Lower leg skin (tissue), 4 donors: ENCODE measurements at regions not wholly inside any gene's neighbourhood (a gene's known extent, or its start where the extent isn't known, plus 50 kb on each side); places are given as distances from the start of the nearest gene placed in this dataset.

ENCODE experiments used
- DNase-seq, 2 donors: peaks; one replicate each; pipeline ENCODE4 v3.0.0-alpha.2; 2019; ENCODE audit warnings: low spot score in 2 of 2
- H3K4me3 ChIP-seq: fragments of 200-600 bp; sonication (generic); 2 replicates; pipeline ENCODE4 v1.5.1; 2017; ENCODE audit warnings: mild to moderate bottlenecking, low read depth; ENCODE audit not compliant: poor library complexity, severe bottlenecking
- CTCF ChIP-seq, 3 donors: fragments of 450-650 bp; IDR thresholded peaks; one replicate each; pipeline ENCODE4 v1.5.1; 2016; ENCODE audit warnings: antibody characterized with exemption in 3 of 3, mild to moderate bottlenecking in 3 of 3, moderate library complexity in 2 of 3
- POLR2A ChIP-seq, 2 donors: fragments of 450-650 bp; IDR thresholded peaks; one replicate each; pipeline ENCODE4 v1.6.1; 2016 to 2017; ENCODE audit warnings: antibody characterized with exemption in 2 of 2, mild to moderate bottlenecking in 1 of 2, moderate library complexity in 1 of 2
- WGBS, 2 donors: methylation state at CpG; one replicate each; pipeline ENCODE4 v1.1.5; 2018; 5-methylcytosine and 5-hydroxymethylcytosine counted together
- intact Hi-C: fragments of 100-400 bp; cut with DNase I; formaldehyde crosslinking; loops from one replicate; pipeline ENCODE4 v1.15.0; 2023; ENCODE audit warnings: low total_unique reads

- intact Hi-C loops = no loop called here
- 77 to 90% methylated on average over 4 of the region's 4 CpGs for WGBS, 2 donors
- TF ChIP-seq CTCF (IDR thresholded peaks at IDR 0.05) (no peak), POLR2A (IDR thresholded peaks at IDR 0.05) (no peak)
- no peak for DNase-seq
- H3K4me3 ChIP-seq = no peak overlapping the region
Observed at GRCh38 chr2:240207661-240208060, 67.2 kb upstream of the OTOS start.

DNA sequence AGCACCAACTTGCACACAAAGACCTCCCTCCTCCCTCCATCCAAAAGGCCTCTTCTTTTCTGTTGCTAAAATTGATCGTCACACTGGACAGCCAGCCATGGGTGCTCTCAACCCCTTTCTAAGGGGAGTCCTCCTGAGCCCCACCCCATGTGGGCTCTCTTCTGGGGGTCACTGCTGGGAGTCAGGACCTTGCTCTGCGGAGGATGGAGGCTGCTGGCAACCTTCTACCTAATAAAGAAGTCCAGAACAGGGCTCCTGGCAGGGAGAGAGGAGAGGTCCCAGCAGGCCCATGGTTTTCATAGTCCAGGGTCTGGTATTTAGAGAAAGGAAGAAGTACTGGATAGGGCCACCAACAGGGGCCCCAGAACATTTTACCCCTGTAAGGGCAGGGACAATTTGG is 67.6 kb upstream of the OTOS start:
- intact Hi-C loops = no loop called here
- TF ChIP-seq CTCF (IDR thresholded peaks at IDR 0.05) (no peak), POLR2A (IDR thresholded peaks at IDR 0.05) (no peak)
- H3K4me3 ChIP-seq = no peak overlapping the region
- 86 to 93% methylated on average over 2 of the region's 2 CpGs for WGBS, 2 donors
- DNase-seq = peak in 1 of 2 donors; percentile 74

DNA sequence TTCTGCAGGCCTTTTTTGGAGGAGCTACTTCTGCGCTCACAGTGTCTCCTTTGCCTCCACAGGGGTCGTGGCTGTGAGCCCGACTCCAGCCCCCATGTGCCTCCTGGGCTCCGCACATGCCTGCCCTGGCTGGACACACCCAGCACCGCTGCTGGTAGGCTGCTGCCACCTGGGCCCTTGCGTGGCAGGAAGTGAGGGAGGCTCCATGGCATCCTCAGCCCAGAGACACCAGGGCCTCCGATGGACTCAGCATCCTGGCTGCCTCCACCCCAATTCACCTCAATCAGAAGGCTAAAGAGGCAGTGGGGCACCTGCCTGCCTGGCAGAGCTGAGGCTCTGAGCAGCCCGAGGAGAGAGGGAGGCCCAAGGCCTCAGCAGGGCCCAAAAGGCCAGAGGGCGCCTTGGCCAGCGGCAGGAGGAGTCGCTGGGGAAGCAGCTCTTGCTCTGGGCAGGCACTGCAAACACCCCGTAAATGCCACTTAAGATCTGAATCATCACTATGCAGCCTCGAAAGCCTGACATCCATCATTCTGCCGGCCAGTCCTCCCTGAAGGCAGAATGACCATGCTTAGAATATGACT is 68.3 kb upstream of the OTOS start:
- intact Hi-C loops = no loop called here
- DNase-seq = peak in 1 of 2 donors; percentile 65
- TF ChIP-seq CTCF (IDR thresholded peaks at IDR 0.05) (no peak), POLR2A (IDR thresholded peaks at IDR 0.05) (no peak)
- WGBS, 2 donors = 80 to 84% methylated on average over 7 to 14 of the region's 14 CpGs
- no peak overlapping the region for H3K4me3 ChIP-seq

DNA sequence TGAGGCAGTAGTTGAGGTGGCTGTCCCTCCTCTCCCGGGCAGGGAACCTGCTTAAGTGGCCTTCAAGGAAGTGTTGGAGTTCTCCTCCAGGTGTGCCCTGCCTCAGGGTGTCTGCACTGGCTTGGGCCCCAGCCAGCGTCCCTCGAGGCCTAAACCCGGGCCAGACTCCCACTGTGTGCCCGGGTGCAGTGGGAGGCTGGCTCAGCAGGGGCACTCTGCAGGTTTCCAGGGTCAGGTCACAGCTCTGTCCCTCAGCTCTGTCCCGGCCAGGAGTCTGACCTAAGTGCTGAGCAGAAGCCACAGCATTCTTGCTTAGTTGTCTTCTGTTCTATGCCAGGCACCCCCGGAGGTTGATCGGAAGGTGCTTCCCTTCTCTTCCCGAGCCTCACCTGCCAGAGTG is 69.0 kb upstream of the OTOS start:
- TF ChIP-seq POLR2A (IDR thresholded peaks at IDR 0.05) (no peak), CTCF (IDR thresholded peaks at IDR 0.05) (no peak)
- 70 to 77% methylated on average over 5 to 9 of the region's 9 CpGs for WGBS, 2 donors
- DNase-seq = peak in 1 of 2 donors; percentile 73
- intact Hi-C loops = no loop called here
- no peak overlapping the region for H3K4me3 ChIP-seq

DNA sequence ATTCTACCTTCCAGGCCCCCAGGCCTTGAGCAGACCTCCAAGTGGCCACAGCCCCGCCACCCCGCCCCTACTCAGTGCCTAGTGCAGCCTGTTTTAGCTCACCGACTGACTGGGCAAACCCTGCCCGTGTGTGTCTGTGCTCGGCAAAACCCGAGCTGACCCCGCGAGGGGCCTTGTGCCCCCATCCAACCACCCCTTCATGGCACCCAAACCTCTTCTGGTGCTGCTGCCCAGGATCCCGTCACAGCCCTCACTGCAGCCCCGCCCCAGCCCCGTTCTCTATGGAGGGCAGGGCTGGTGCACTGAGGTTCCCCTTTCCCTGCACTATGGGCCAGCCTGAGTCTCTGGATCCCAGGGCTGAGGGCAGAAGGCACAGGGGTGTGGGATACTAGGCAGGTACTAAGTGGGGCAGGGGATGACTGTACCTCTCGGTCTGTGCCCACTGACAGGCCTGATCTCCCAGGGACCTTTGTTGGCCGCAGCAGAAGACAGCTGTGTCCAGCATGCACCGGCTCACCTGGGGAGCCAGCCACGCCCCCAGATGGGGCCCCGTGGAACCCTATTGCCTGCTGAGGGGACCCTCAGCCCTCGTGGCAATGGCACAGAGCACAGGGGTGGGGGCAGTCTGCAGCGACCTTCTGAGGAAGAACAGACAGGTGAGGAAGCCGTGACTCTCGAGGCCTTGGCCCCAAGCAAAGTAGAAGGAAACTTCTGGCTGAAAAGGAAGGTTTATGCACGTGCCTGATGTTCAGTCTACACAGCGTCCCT is 69.9 kb upstream of the OTOS start:
- intact Hi-C loops = no loop called here
- 78 to 85% methylated on average over 22 of the region's 22 CpGs for WGBS, 2 donors
- DNase-seq = peak in 1 of 2 donors; percentile 73
- no peak for TF ChIP-seq CTCF (IDR thresholded peaks at IDR 0.05)
- no peak for TF ChIP-seq POLR2A (IDR thresholded peaks at IDR 0.05)
- no peak overlapping the region for H3K4me3 ChIP-seq
